Smooth muscle cell (in vitro differentiated cells): ENCODE measurements at regions not wholly inside any gene's neighbourhood (a gene's known extent, or its start where the extent isn't known, plus 50 kb on each side); places are given as distances from the start of the nearest gene placed in this dataset.
A peak's percentile ranks its signal among the peaks of the same experiment; 100 is the strongest.

Experiments
- DNase-seq: peaks from one replicate; lab custom pipeline; 2025; ENCODE audit not compliant: unreplicated experiment; lab: John Stamatoyannopoulos, UW
- H2AFZ ChIP-seq: fragments of 200-600 bp; sonication (generic); 2 replicates; pipeline ENCODE4 v1.6.0; 2016; ENCODE audit warnings: antibody characterized with exemption, low read depth, mild to moderate bottlenecking
- H3F3A ChIP-seq: fragments of 200-600 bp; sonication (generic); 2 replicates; pipeline ENCODE4 v1.6.0; 2017; ENCODE audit warnings: antibody characterized with exemption, low read depth
- H3K27ac ChIP-seq: fragments of 200-600 bp; sonication (generic); 2 replicates; pipeline ENCODE4 v1.5.1; 2016; ENCODE audit warnings: low read depth, mild to moderate bottlenecking
- H3K27me3 ChIP-seq: fragments of 200-600 bp; sonication (generic); 2 replicates; pipeline ENCODE4 v1.6.1; 2016; ENCODE audit warnings: low read depth, mild to moderate bottlenecking
- H3K36me3 ChIP-seq: fragments of 200-600 bp; sonication (generic); 2 replicates; pipeline ENCODE4 v1.5.1; 2016; ENCODE audit warnings: low read depth
- H3K4me1 ChIP-seq: fragments of 200-600 bp; sonication (generic); 2 replicates; pipeline ENCODE4 v1.5.1; 2016; ENCODE audit warnings: low read depth
- H3K4me2 ChIP-seq: fragments of 200-600 bp; sonication (generic); 2 replicates; pipeline ENCODE4 v1.6.0; 2016; ENCODE audit warnings: mild to moderate bottlenecking
- H3K4me3 ChIP-seq: fragments of 200-600 bp; sonication (generic); 2 replicates; pipeline ENCODE4 v1.5.1; 2016; ENCODE audit warnings: mild to moderate bottlenecking
- H3K79me2 ChIP-seq: fragments of 200-600 bp; sonication (generic); 2 replicates; pipeline ENCODE4 v1.6.0; 2016; ENCODE audit warnings: low read depth, mild to moderate bottlenecking
- H3K9ac ChIP-seq: fragments of 200-600 bp; sonication (generic); 2 replicates; pipeline ENCODE4 v1.6.0; 2016; ENCODE audit warnings: low read depth
- H3K9me3 ChIP-seq: fragments of 200-600 bp; sonication (generic); replicated peaks from 2 replicates; pipeline ENCODE4 v1.5.1; 2016; ENCODE audit warnings: low read depth
- H4K20me1 ChIP-seq: fragments of 200-600 bp; sonication (generic); 2 replicates; pipeline ENCODE4 v1.6.0; 2016; ENCODE audit warnings: low read depth
- CTCF ChIP-seq: fragments of 200-600 bp; sonication (generic); IDR thresholded peaks from 2 replicates; pipeline ENCODE4 v1.5.1; 2017; ENCODE audit warnings: borderline replicate concordance, mild to moderate bottlenecking, antibody characterized with exemption; ENCODE audit not compliant: insufficient read depth, poor library complexity, severe bottlenecking
- WGBS: methylation state at CpG from one replicate; pipeline ENCODE4 v1.1.7; 2016; ENCODE audit warnings: low lambda C conversion rate; 5-methylcytosine and 5-hydroxymethylcytosine counted together

- H3K4me2 ChIP-seq: peak overlapping the region; percentile 56
- WGBS: 79% methylated on average over 21 of the region's 21 CpGs
Observed at GRCh38 chr17:74117087-74117698, 86.3 kb upstream of the RPL38 start.

DNA sequence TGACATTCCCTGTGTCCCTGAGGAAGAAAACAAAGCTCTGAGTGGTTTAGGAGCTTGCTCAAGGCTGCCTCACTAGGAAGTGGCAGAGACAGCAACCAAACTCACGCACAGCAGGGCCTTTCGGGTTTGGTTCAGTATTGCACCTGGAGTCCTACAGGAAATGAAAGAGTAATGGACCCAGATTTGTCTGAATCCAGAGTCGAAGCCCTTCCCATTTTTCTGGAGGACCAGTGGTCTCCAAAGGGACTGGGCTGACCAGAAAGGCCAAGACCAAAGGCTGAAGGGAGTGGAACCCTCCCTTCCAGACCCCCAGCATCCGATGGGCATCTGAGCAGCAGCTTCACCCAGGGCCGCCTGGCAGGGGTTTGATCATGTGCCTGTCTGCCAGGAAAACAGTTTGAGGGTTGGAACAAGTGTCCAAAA, 85.5 kb upstream of the RPL38 start:
- no peaks in the 10 kb centered on the region for H3K9me3 ChIP-seq
- H3K27ac ChIP-seq: no peak overlapping the region
- peaks cover 3% of the 10 kb centered on the region for H3K4me1 ChIP-seq
- H3K27me3 ChIP-seq: no peaks in the 10 kb centered on the region
- no peaks in the 10 kb centered on the region for H3F3A ChIP-seq
- no peaks in the 10 kb centered on the region for H3K36me3 ChIP-seq
- no peak for DNase-seq
- no peak overlapping the region for H3K9ac ChIP-seq
- H3K4me3 ChIP-seq: no peak overlapping the region
- no peaks in the 10 kb centered on the region for H4K20me1 ChIP-seq
- H2AFZ ChIP-seq: no peak overlapping the region
- no peaks in the 10 kb centered on the region for H3K79me2 ChIP-seq
- no peak for TF ChIP-seq CTCF
- 73% methylated on average over 5 of the region's 5 CpGs for WGBS
- no peak overlapping the region for H3K4me2 ChIP-seq

More at GRCh38 chr17:74117087-74117698, 86.3 kb upstream of the RPL38 start:
- DNase-seq: no peak
- no peak overlapping the region for H3K9ac ChIP-seq
- no peaks in the 10 kb centered on the region for H3K36me3 ChIP-seq
- H3K9me3 ChIP-seq: no peaks in the 10 kb centered on the region
- H4K20me1 ChIP-seq: no peaks in the 10 kb centered on the region
- H3K4me3 ChIP-seq: no peak overlapping the region
- H2AFZ ChIP-seq: no peak overlapping the region
- H3K27me3 ChIP-seq: no peaks in the 10 kb centered on the region
- peaks cover 3% of the 10 kb centered on the region for H3K4me1 ChIP-seq
- H3K27ac ChIP-seq: no peak overlapping the region
- no peaks in the 10 kb centered on the region for H3K79me2 ChIP-seq
- TF ChIP-seq CTCF: no peak
- no peaks in the 10 kb centered on the region for H3F3A ChIP-seq

- H3K36me3 ChIP-seq: no peaks in the 10 kb centered on the region
- no peaks in the 10 kb centered on the region for H4K20me1 ChIP-seq
- no peaks in the 10 kb centered on the region for H3K9me3 ChIP-seq
- H3K79me2 ChIP-seq: no peaks in the 10 kb centered on the region
- no peak overlapping the region for H3K27ac ChIP-seq
- TF ChIP-seq CTCF: no peak
- H3K4me3 ChIP-seq: no peak overlapping the region
- 68% methylated on average over 8 of the region's 8 CpGs for whole genome bisulfite sequencing
- H3K9ac ChIP-seq: no peak overlapping the region
- no peak for DNase-seq
- no peaks in the 10 kb centered on the region for H3F3A ChIP-seq
- no peak overlapping the region for H2AFZ ChIP-seq
- no peak overlapping the region for H3K4me2 ChIP-seq
- peaks cover 3% of the 10 kb centered on the region for H3K4me1 ChIP-seq
- H3K27me3 ChIP-seq: no peaks in the 10 kb centered on the region
Observed at GRCh38 chr17:74118504-74118903, 85.0 kb upstream of the RPL38 start.

DNA sequence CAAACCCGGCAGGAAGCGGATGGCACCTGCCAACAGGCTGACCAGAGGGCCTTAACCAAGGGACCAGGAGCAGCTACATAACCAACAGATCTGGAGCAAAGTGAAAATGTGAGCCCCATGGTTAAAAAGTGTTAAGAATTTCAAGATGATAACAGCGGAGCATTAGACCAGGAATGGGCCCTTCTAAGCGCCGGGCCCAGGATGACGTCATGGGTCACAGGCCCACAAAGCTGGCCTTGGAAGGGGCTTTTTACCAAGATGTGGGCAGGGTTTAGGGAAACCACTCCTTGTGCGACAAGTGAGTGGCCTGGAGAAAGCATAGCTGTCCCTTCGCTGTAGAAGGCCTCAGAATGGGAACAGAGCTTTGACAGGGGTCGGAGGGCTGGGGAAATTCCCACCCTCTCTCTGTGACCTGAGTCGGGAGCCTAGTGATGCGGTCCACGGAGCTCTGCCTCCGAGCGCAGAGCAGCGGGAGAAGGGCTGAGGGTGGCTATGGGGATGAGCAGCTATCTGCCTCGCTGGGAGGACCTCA, 84.4 kb upstream of the RPL38 start:
- H3K79me2 ChIP-seq: no peaks in the 10 kb centered on the region
- no peaks in the 10 kb centered on the region for H3F3A ChIP-seq
- no peak overlapping the region for H3K4me2 ChIP-seq
- H3K27me3 ChIP-seq: no peaks in the 10 kb centered on the region
- H3K9ac ChIP-seq: no peak overlapping the region
- H3K4me3 ChIP-seq: no peak overlapping the region
- H4K20me1 ChIP-seq: no peaks in the 10 kb centered on the region
- no peak overlapping the region for H2AFZ ChIP-seq
- WGBS: 93% methylated on average over 16 of the region's 16 CpGs
- H3K27ac ChIP-seq: no peak overlapping the region
- no peaks in the 10 kb centered on the region for H3K36me3 ChIP-seq
- no peaks in the 10 kb centered on the region for H3K9me3 ChIP-seq
- no peak for DNase-seq
- H3K4me1 ChIP-seq: peaks cover 3% of the 10 kb centered on the region
- TF ChIP-seq CTCF: no peak
